Erythroblast (primary cell): ENCODE measurements at regions not wholly inside any gene's neighbourhood (a gene's known extent, or its start where the extent isn't known, plus 50 kb on each side); places are given as distances from the start of the nearest gene placed in this dataset.

ENCODE experiments used
- DNase-seq, 2 experiments: peaks; one replicate each; lab custom pipeline; 2025; lab: John Stamatoyannopoulos, UW
- GATA1 ChIP-seq: IDR thresholded peaks from 2 replicates; pipeline ENCODE4 v1.6.1; 2011; ENCODE audit warnings: low read depth, mild to moderate bottlenecking, control low read depth, low read length, moderate library complexity
- POLR2A ChIP-seq: IDR thresholded peaks from 2 replicates; pipeline ENCODE4 v1.6.1; 2011; ENCODE audit warnings: mild to moderate bottlenecking, low read length

DNA sequence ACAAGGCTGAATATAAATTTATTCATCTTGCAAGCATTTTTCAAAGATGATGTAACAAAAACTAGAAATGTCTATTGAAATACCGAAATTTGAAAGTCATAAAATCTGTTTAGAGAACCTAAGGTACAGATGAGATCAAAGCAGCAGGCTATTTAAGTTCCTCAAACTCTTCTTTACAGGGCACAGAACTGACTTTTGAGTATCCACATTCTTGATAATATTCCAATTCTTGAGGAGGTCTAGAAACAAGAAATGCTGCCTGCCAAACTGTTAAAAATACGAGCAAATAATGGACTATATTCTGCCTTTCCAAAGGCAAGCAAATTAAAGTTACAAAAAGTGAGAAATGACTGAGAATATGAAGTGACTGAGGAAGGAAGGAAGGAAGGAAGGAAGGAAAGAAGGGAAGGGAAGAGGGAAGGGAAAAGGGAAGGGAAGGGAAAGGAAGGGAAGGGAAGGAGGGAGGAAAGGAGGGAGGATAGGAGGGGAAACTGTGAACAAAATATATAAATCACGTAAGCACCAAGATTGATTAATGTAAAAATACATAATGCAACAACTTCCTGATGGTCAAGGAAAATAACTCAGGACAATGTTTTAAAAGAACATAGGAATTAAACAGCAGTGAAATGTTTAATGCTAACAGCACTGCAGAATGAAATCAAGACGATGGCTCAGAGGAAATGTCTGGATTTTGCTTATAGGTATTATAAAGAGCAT, 248.9 kb upstream of the HNRNPA3 start:
- DNase-seq, result no peak
- no peak for TF ChIP-seq POLR2A
- no peak for TF ChIP-seq GATA1

DNA sequence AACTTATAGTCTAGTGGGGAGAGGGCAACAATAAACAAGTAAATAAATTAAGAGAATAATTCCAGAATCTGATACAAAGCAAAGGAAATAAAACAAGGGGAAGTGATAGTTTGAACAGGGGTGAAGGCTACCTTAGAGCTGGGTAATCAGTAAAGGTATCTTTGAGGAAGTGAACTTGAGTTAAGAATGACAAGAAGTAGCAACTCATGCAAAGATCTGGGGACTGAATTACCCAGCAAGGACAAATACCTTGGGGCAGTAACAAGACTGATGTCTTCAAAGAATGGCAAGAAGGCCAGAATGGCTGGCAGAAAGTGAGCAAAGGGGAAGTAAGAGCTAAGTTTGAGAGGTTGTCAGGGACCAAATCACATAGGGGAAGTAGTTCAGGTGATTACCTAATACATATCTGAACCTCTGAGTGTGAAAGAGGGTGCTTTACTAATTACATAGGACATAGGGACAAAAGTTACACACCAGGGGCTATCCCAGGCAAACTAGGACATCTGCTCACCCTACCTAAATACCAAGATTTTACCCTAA, 244.6 kb upstream of the HNRNPA3 start:
- no peak for DNase-seq
- TF ChIP-seq POLR2A, result no peak

DNA sequence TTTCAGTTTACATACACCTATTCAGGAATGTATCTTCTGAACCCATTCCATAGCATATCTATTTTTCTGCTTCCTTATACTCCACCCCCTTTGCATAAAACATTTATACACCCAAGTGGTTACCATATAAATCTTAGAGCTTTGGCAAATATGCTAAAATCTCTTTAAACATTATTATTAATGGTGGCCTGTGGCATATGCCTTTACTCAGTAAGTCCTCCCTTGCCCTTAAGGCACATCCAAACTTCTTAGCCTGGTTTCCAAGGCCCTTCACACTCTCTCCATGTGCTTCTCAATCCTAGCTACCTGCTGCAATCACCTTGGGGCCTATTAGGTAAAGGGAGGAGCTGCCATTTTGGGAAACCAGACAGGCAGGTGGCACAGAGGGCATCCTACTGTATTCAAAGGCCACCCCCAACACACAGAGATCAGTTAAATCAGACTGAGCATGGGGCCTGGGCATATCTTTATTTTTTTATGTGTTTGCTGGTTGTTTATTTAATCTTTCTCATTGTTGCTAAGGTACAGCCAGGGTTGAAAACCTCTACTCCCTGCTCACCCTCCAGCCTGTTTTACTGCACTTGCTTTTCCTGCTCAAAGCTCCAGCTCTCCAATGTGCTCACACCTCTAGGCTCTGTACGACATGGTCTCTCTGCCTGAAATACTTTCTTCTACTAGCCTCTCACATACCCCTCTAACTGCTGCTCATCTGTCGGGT, 242.8 kb upstream of the HNRNPA3 start:
- TF ChIP-seq POLR2A (no peak), GATA1 (no peak)

DNA sequence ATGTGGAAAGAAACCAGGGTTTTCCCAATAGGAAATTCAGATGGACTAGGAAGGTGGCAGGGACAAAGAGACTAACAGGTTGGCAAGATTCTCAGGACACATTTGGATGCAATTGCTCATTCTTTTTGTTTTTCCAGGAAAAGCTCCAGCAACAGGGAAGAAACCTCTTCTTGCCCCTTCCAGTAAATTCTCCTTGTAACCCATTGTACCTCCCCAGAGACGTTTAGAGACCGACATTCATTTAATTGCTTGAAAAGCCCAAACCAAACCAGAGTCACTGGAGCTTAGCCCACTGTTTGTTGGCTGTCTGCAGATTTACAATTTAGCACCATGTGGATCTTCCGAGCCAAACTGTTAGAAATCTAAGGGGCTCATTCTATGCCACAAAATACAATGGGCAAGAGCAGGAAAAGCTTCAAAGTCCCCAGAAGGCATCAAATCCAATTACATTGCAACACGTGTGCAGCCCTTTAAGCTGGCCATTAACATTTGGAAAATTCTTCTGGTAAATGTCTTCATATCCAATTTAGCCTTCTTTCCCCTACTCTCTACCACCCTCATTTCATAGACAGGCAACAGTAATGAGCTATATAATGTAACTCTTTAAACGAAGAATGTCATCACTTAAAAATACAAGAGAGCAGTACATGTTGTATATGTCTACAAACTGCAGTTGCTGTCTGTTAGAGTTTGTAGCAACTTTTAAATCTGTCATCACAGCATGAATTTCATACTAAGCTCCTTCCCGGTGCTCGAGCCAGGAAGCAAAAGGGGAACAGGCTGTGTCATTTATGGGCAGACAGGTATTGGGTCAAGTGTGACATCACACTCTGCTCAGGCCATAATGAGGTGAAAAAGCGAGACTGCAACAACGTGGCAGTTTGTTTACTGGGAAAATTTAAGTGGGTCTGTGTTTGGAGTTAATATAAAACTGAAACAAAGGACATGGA, 235.6 kb upstream of the HNRNPA3 start:
- no peak for TF ChIP-seq POLR2A
- no peak for TF ChIP-seq GATA1
- no peak for DNase-seq

More for the DNA sequence above, 242.8 kb upstream of the HNRNPA3 start:
- no peak for DNase-seq

GRCh38 chr2:176978921-176979320, 233.7 kb upstream of the HNRNPA3 start:
- DNase-seq, result no peak
- TF ChIP-seq POLR2A (no peak), GATA1 (no peak)

- no peak for DNase-seq
- TF ChIP-seq GATA1 (no peak), POLR2A (no peak)
These were observed 232.4 kb upstream of the HNRNPA3 start for GRCh38 chr2:176979981-176980710.

GRCh38 chr2:176984987-176985386, 227.6 kb upstream of the HNRNPA3 start:
- no peak for DNase-seq
- TF ChIP-seq GATA1, result no peak
- no peak for TF ChIP-seq POLR2A

GRCh38 chr2:176985871-176986270, 226.7 kb upstream of the HNRNPA3 start:
- no peak for TF ChIP-seq GATA1
- no peak for TF ChIP-seq POLR2A

DNA sequence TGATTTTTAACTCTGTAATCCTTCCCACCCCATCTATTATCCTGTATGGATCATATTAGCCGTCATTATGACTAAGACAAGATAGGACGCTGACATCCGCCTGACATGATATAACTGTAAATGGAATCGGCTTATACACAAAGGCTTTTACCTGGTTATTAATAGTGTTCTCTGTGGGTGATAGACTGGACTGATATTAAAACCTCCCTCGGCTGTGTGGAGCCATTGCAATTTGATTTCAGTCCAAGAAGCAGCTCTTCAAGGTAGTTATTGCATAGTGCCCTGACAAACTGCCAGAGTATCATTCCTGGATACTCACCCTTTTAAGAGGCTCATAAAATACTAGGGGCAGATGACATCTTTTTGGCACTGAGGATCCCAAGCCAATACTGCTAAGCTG, 226.1 kb upstream of the HNRNPA3 start:
- no peak for DNase-seq
- TF ChIP-seq POLR2A, result no peak

More at GRCh38 chr2:176985871-176986270, 226.7 kb upstream of the HNRNPA3 start:
- no peak for DNase-seq

DNA sequence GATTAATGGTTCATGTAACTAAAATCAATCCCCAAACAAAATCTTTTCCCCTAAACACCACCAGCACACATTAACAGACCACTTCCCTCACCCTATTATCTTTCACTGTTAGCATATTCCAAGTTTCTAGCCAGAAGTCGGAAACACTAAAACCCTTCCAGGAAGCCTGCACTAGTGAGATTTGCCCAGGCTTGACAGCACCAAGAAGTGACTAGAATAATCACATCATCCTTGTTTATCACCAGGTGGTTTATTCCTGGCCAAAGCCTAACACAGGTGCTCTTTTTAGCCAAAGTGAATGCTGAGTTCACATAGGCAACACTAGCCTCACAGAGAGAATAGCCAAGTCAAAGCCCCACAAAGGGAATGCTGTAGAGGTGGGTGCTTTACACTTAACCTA, 221.2 kb upstream of the HNRNPA3 start:
- no peak for DNase-seq
- TF ChIP-seq POLR2A (no peak), GATA1 (no peak)

DNA sequence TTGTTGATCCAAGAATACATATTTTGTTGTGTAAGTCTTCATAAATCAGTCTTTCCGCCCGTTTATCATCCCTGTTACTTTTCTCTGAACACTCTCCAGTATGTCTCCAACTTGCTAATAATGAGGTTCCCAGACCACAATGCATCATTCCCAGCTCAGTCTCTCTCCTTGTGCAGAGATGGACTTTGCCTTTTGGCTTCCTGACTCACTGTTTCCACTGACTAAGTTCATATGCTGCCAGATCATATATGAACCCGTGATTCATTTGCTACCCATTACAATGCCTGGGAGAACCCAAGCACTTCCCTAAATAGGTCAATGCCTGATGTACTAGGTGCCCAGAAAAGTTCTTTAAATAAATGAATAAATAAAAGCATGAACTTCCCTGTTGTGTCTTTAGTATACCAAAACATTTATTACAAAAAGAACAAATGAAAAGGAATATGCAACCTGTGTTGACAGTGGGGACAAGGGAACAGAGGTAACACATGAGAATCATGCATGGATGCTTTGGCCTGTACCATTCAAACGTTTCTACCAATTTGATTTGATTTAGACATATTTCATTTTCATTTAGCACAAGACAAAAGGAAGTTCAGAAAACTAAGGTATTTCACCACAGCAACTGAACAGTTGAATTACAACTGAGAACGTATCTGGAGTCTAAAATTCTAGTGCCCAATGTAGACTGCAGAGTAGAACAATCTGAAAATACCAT, 215.4 kb upstream of the HNRNPA3 start:
- no peak for DNase-seq
- no peak for TF ChIP-seq GATA1
- TF ChIP-seq POLR2A, result no peak

- DNase-seq, result no peak
- no peak for TF ChIP-seq POLR2A
- TF ChIP-seq GATA1, result no peak
These were observed 214.8 kb upstream of the HNRNPA3 start for GRCh38 chr2:176997792-176998169.
